Left ventricle myocardium inferior (tissue), 1 donor: ENCODE measurements at regions not wholly inside any gene's neighbourhood (a gene's known extent, or its start where the extent isn't known, plus 50 kb on each side); places are given as distances from the start of the nearest gene placed in this dataset.

Experiments used
- DNase-seq: peaks from one replicate; pipeline ENCODE4 v3.0.0-alpha.2; 2020
- H3K27ac ChIP-seq: fragments of 200-600 bp; replicated peaks from 2 replicates; pipeline ENCODE4 v1.8.0; 2021
- H3K27me3 ChIP-seq: fragments of 200-600 bp; 2 replicates; pipeline ENCODE4 v1.8.0; 2021; ENCODE audit warnings: low read depth
- H3K36me3 ChIP-seq: fragments of 200-600 bp; 2 replicates; pipeline ENCODE4 v1.8.0; 2021
- H3K4me1 ChIP-seq: fragments of 200-600 bp; 2 replicates; pipeline ENCODE4 v1.8.0; 2021
- H3K4me3 ChIP-seq: fragments of 200-600 bp; 2 replicates; pipeline ENCODE4 v1.8.0; 2021; ENCODE audit warnings: mild to moderate bottlenecking, moderate library complexity
- H3K9me3 ChIP-seq: fragments of 200-600 bp; replicated peaks from 2 replicates; pipeline ENCODE4 v1.8.0; 2021
- CTCF ChIP-seq: fragments of 200-600 bp; IDR thresholded peaks from 2 replicates; pipeline ENCODE4 v1.8.0; 2021; ENCODE audit warnings: antibody characterized with exemption, mild to moderate bottlenecking, borderline replicate concordance
- intact Hi-C: fragments of 100-400 bp; cut with micrococcal nuclease; formaldehyde crosslinking; loops from one replicate; pipeline ENCODE4 v1.11.0; 2022
- donor health status: DM: no; HTN: yes; CAD: no; lungs with severe emphysema.

- H3K4me3 ChIP-seq, result no peak overlapping the region
- no peaks in the 10 kb centered on the region for H3K4me1 ChIP-seq
- H3K36me3 ChIP-seq, result no peaks in the 10 kb centered on the region
- H3K9me3 ChIP-seq, result no peaks in the 10 kb centered on the region
- H3K27ac ChIP-seq, result no peak overlapping the region
- no peak for DNase-seq
- intact Hi-C loops, result no loop called here
- TF ChIP-seq CTCF, result no peak
- no peaks in the 10 kb centered on the region for H3K27me3 ChIP-seq
Measured at GRCh38 chr16:7140899-7141298, 191.7 kb upstream of the RBFOX1 start.

DNA sequence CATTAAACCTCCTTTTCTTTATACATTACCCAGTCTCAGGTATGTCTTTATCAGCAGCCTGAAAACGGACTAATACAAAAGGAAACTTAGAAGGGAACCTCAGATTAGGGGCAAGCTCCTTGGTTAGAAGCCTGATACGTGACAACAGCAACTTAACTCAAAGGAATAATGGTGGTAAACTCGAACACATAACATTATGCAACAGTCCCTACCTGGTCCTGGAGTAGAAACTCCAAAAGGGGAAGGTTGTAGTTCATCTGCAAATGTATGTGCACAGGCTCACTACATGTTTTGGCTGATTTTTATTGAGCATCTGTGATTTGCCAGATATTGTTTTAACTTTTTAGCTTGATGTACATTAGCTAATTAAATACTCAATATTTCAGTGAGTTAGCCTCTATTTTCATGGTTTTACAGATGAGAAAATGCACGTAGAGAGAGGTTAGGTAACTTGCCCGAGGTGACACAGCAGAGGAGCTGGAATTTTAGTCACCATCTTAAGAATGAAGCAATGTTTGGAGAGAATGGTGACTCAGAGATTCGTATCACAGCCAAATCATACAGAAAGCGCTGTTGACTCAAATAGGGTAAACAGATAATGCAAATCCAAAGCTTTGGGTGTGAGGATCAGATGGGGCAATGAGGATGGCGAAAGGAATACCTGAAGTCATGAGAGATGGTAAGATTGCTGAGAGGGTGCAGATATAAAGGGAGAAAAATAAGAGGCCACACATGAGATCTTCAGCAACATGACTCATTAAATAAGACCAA is 194.9 kb upstream of the RBFOX1 start:
- Histone ChIP-seq H3K27me3 (no peaks in the 10 kb centered on the region), H3K4me1 (no peaks in the 10 kb centered on the region), H3K9me3 (no peaks in the 10 kb centered on the region), H3K27ac (no peak overlapping the region), H3K36me3 (no peaks in the 10 kb centered on the region), H3K4me3 (no peak overlapping the region)
- intact Hi-C loops, result no loop called here
- no peak for TF ChIP-seq CTCF
- no peak for DNase-seq

GRCh38 chr16:7132465-7132864 is 200.2 kb upstream of the RBFOX1 start:
- TF ChIP-seq CTCF, result no peak
- no peaks in the 10 kb centered on the region for H3K9me3 ChIP-seq
- intact Hi-C loops, result no loop called here
- no peaks in the 10 kb centered on the region for H3K4me1 ChIP-seq
- no peak for DNase-seq
- H3K4me3 ChIP-seq, result no peak overlapping the region
- H3K27ac ChIP-seq, result no peak overlapping the region
- H3K27me3 ChIP-seq, result no peaks in the 10 kb centered on the region
- H3K36me3 ChIP-seq, result no peaks in the 10 kb centered on the region

- DNase-seq, result no peak
- no peaks in the 10 kb centered on the region for H3K9me3 ChIP-seq
- intact Hi-C loops, result no loop called here
- no peak for TF ChIP-seq CTCF
- no peaks in the 10 kb centered on the region for H3K27me3 ChIP-seq
- no peak overlapping the region for H3K27ac ChIP-seq
- no peaks in the 10 kb centered on the region for H3K4me1 ChIP-seq
- no peak overlapping the region for H3K4me3 ChIP-seq
- H3K36me3 ChIP-seq, result no peaks in the 10 kb centered on the region
Measured at GRCh38 chr16:7124701-7125100, 207.9 kb upstream of the RBFOX1 start.

- Histone ChIP-seq H3K4me3 (no peak overlapping the region), H3K27me3 (peaks cover 2% of the 10 kb centered on the region), H3K4me1 (no peaks in the 10 kb centered on the region), H3K9me3 (no peaks in the 10 kb centered on the region), H3K36me3 (no peaks in the 10 kb centered on the region), H3K27ac (no peak overlapping the region)
- no peak for DNase-seq
- intact Hi-C loops, result no loop called here
- TF ChIP-seq CTCF, result no peak
Measured at GRCh38 chr16:7124242-7124641, 208.4 kb upstream of the RBFOX1 start.
